ENCODE measurements at regions not wholly inside any gene's neighbourhood (a gene's known extent, or its start where the extent isn't known, plus 50 kb on each side); places are given as distances from the start of the nearest gene placed in this dataset.

GRCh38 chr20:55153001-55153645, 677.7 kb downstream of the DOK5 start:
- TF ChIP-seq TCF3 (IDR thresholded peaks at IDR 0.05; ENCODE audit: borderline replicate concordance, insufficient read depth, low read depth, low read length) (no peak), YY1 (IDR thresholded peaks at IDR 0.05; ENCODE audit: low read depth, low read length) (no peak), PML (IDR thresholded peaks at IDR 0.05; ENCODE audit: low read length) (no peak), POLR2AphosphoS5 (IDR thresholded peaks at IDR 0.05; ENCODE audit: low read length) (no peak), CTCF (IDR thresholded peaks at IDR 0.05 in 2 of 3, conservative IDR thresholded peaks at IDR 0.05 in 1 of 3; ENCODE audit: control insufficient read depth in 2 of 3, extremely low read depth in 1 of 3, insufficient read depth in 1 of 3, low read depth in 3 of 3, low read length in 3 of 3) (no peak), RBBP5 (conservative IDR thresholded peaks at IDR 0.05) (no peak), EZH2 (IDR thresholded peaks at IDR 0.05; ENCODE audit: borderline replicate concordance, control insufficient read depth, low read depth, low read length) (no peak), RCOR1 (conservative IDR thresholded peaks at IDR 0.05; ENCODE audit: low read depth, low read length) (no peak), TAF1 (IDR thresholded peaks at IDR 0.05; ENCODE audit: borderline replicate concordance, low read depth, low read length) (no peak), POLR2A (IDR thresholded peaks at IDR 0.05; ENCODE audit: low read depth, low read length) (no peak), NR2C2 (IDR thresholded peaks at IDR 0.05; ENCODE audit: borderline replicate concordance, control insufficient read depth, insufficient read length, low read depth) (no peak)
- TF ChIP-seq, protein P1, sequence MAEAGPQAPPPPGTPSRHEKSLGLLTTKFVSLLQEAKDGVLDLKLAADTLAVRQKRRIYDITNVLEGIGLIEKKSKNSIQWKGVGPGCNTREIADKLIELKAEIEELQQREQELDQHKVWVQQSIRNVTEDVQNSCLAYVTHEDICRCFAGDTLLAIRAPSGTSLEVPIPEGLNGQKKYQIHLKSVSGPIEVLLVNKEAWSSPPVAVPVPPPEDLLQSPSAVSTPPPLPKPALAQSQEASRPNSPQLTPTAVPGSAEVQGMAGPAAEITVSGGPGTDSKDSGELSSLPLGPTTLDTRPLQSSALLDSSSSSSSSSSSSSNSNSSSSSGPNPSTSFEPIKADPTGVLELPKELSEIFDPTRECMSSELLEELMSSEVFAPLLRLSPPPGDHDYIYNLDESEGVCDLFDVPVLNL (IDR thresholded peaks at IDR 0.05; ENCODE audit: low read depth, low read length) = no peak

All from GM12878 (cell line).